HepG2 (cell line): ENCODE measurements at regions not wholly inside any gene's neighbourhood (a gene's known extent, or its start where the extent isn't known, plus 50 kb on each side); places are given as distances from the start of the nearest gene placed in this dataset.

ENCODE experiments used
- ATAC-seq: fragments of 200-7000 bp; cut with Tn5 transposase; 3 replicates; pipeline ENCODE4 v1.9.1; 2020; ENCODE audit warnings: mild to moderate bottlenecking, moderate library complexity
- BruUV-seq: library from RNA; stranded (reverse); fragments of 400-500 nt; replicated peaks from 2 replicates; lab custom pipeline; 2021; lab: Mats Ljungman, UMichigan
- CTCF ChIA-PET: fragments of 300-600 bp; formaldehyde crosslinking; extraction: SDS; loops from one replicate; lab custom pipeline; 2021; ENCODE audit warnings: low total read pairs, inconsistent platforms, low intra/inter-chr PET ratio; lab: Yijun Ruan, JAX
- POLR2A ChIA-PET: fragments of 350-600 bp; sonication (Branson Sonifier 250); formaldehyde crosslinking; loops from one replicate; lab custom pipeline; 2020; ENCODE audit warnings: antibody characterized with exemption, inconsistent platforms; lab: Yijun Ruan, JAX
- DNase-seq: peaks from one replicate; pipeline ENCODE4 v3.0.0-alpha.2; 2015; ENCODE audit warnings: low spot score
- FAIRE-seq: peaks from 3 replicates; lab custom pipeline; 2011; peaks lifted over from hg19 to GRCh38; lab: Jason Lieb, UNC
- H2AFZ ChIP-seq: one replicate; pipeline ENCODE4 v1.6.1; 2011; ENCODE audit warnings: low read length, inconsistent platforms
- H3K27ac ChIP-seq: fragments of 300-600 bp; 3 replicates; pipeline ENCODE4 v1.8.0; 2011; ENCODE audit warnings: mixed run types, mild to moderate bottlenecking, mixed read lengths, low read length, inconsistent platforms; ENCODE audit not compliant: insufficient read depth; ENCODE audit errors: extremely low read length
- H3K27me3 ChIP-seq, 2 experiments: fragments of 200-600 bp in 1 of 2; 2 replicates in 1 of 2; 3 replicates in 1 of 2; pipeline versions ENCODE4 v1.6.0 to v1.8.0; 2011; ENCODE audit warnings: low read length in 2 of 2, mild to moderate bottlenecking in 2 of 2, moderate library complexity in 2 of 2, inconsistent platforms in 1 of 2; ENCODE audit not compliant: insufficient read depth in 2 of 2, control insufficient read depth in 1 of 2
- H3K36me3 ChIP-seq, 2 experiments: fragments of 200-600 bp in 1 of 2; replicated peaks in 1 of 2; 2 replicates in 1 of 2; 3 replicates in 1 of 2; pipeline versions ENCODE4 v1.5.1 to v1.8.0; 2011; ENCODE audit warnings: low read length in 2 of 2, inconsistent platforms in 1 of 2; ENCODE audit not compliant: insufficient read depth in 2 of 2, control insufficient read depth in 1 of 2
- H3K4me1 ChIP-seq: 2 replicates; pipeline ENCODE4 v1.5.1; 2012; ENCODE audit warnings: low read length, inconsistent platforms; ENCODE audit not compliant: insufficient read depth
- H3K4me2 ChIP-seq: 2 replicates; pipeline ENCODE4 v1.6.0; 2011; ENCODE audit warnings: low read depth, low read length, inconsistent platforms
- H3K4me3 ChIP-seq, 3 experiments: fragments of 200-600 bp in 1 of 3; sonication (generic), shearing (Covaris generic) in 1 of 3; replicated peaks in 1 of 3; 2 replicates each; pipeline ENCODE4 v1.5.1; 2011 to 2016; ENCODE audit warnings: low read length in 3 of 3, inconsistent platforms in 2 of 3, low read depth in 2 of 3, mild to moderate bottlenecking in 2 of 3, control low read depth in 1 of 3, mixed read lengths in 1 of 3; ENCODE audit not compliant: insufficient read depth in 1 of 3
- H3K79me2 ChIP-seq: one replicate; pipeline ENCODE4 v1.6.1; 2011; ENCODE audit warnings: low read length, inconsistent platforms; ENCODE audit not compliant: insufficient read depth
- H3K9ac ChIP-seq: 2 replicates; pipeline ENCODE4 v1.6.0; 2011; ENCODE audit warnings: mild to moderate bottlenecking, low read depth, low read length, inconsistent platforms; ENCODE audit not compliant: insufficient read depth
- H3K9me3 ChIP-seq: 2 replicates; pipeline ENCODE4 v1.5.1; 2012; ENCODE audit warnings: mild to moderate bottlenecking, low read length
- H4K20me1 ChIP-seq: 2 replicates; pipeline ENCODE4 v1.6.0; 2011; ENCODE audit warnings: inconsistent platforms, mild to moderate bottlenecking, low read length, moderate library complexity; ENCODE audit not compliant: insufficient read depth
- HNRNPUL1 ChIP-seq: fragments of 200-400 bp; formaldehyde crosslinking; IDR thresholded peaks from 2 replicates; pipeline ENCODE4 v1.6.1; 2017; ENCODE audit warnings: low read depth, mild to moderate bottlenecking, low read length, moderate library complexity
- RBFOX2 ChIP-seq: fragments of 200-400 bp; formaldehyde crosslinking; IDR thresholded peaks from 2 replicates; pipeline ENCODE4 v1.6.1; 2017; ENCODE audit warnings: low read depth, mild to moderate bottlenecking, low read length
- REL ChIP-seq: sonication (generic); formaldehyde crosslinking; conservative IDR thresholded peaks from 2 replicates; pipeline ENCODE4 v1.8.0; 2022; ENCODE audit warnings: mild to moderate bottlenecking, missing genetic modification reagents, moderate library complexity
- SNAPC4 ChIP-seq: sonication (generic); formaldehyde crosslinking; IDR thresholded peaks from 2 replicates; pipeline ENCODE4 v1.4.0; 2020; ENCODE audit warnings: mild to moderate bottlenecking, missing genetic modification reagents
- ZNF432 ChIP-seq: sonication (generic); formaldehyde crosslinking; IDR thresholded peaks from 2 replicates; pipeline ENCODE4 v1.5.0; 2020; ENCODE audit warnings: missing genetic modification reagents, mild to moderate bottlenecking, borderline replicate concordance
- ZNF746 ChIP-seq: sonication (generic); formaldehyde crosslinking; IDR thresholded peaks from 2 replicates; pipeline ENCODE4 v1.8.0; 2022; ENCODE audit warnings: mild to moderate bottlenecking, missing genetic modification reagents
- WGBS: methylation state at CpG from one replicate; pipeline ENCODE4 v1.1.6; 2017; ENCODE audit warnings: low lambda C conversion rate; 5-methylcytosine and 5-hydroxymethylcytosine counted together
- in situ Hi-C: cut with HindIII; loops from 2 replicates; pipeline ENCODE4 v1.10.0; 2017; ENCODE audit warnings: low pct_unique_long_range_greater_than_20kb; ENCODE audit not compliant: extremely low pct_ligation_motif_present
- intact Hi-C: fragments of 100-400 bp; cut with micrococcal nuclease; formaldehyde crosslinking; loops from one replicate; pipeline ENCODE4 v1.10.0; 2022; ENCODE audit not compliant: unreplicated experiment
- TF ChIP-seq, protein P1 (sequence below): sonication (generic); formaldehyde crosslinking; IDR thresholded peaks from 2 replicates; pipeline ENCODE4 v1.4.0; 2020; ENCODE audit warnings: mild to moderate bottlenecking, missing genetic modification reagents
- TF ChIP-seq, protein P2 (sequence below): sonication (generic); formaldehyde crosslinking; IDR thresholded peaks from 2 replicates; pipeline ENCODE4 v1.9.0; 2021; ENCODE audit warnings: missing genetic modification reagents, borderline replicate concordance
- TF ChIP-seq, protein P3 (sequence below): sonication (generic); formaldehyde crosslinking; IDR thresholded peaks from 2 replicates; pipeline ENCODE4 v1.4.0; 2020; ENCODE audit warnings: low read depth, mild to moderate bottlenecking, missing genetic modification reagents

GRCh38 chr3:182435860-182436259 lies 357.4 kb upstream of the ATP11B start:
- no peak overlapping the region for H3K4me3 ChIP-seq
- BruUV-seq, result no TSS peak
- POLR2A ChIA-PET, result no interaction called here
- no peaks in the 10 kb centered on the region for H4K20me1 ChIP-seq
- H3K36me3 ChIP-seq, result no peaks in the 10 kb centered on the region
- H3K9ac ChIP-seq, result no peak overlapping the region
- H3K79me2 ChIP-seq, result no peaks in the 10 kb centered on the region
- no peaks in the 10 kb centered on the region for H3K27me3 ChIP-seq
- CTCF ChIA-PET, result no interaction called here
- H3K27ac ChIP-seq, result no peak overlapping the region
- H3K9me3 ChIP-seq, result no peaks in the 10 kb centered on the region
- DNase-seq (no peak), FAIRE-seq (no peak), ATAC-seq (no peak)
- H3K4me1 ChIP-seq, result no peaks in the 10 kb centered on the region
- no peak for TF ChIP-seq ZNF746 (CRISPR knock-in tag)
- no peak for TF ChIP-seq REL (CRISPR knock-in tag)
- no peak for TF ChIP-seq HNRNPUL1
- H3K4me2 ChIP-seq, result no peak overlapping the region
- no peak overlapping the region for H2AFZ ChIP-seq
- 0% methylated on average over 1 of the region's 1 CpG for WGBS
- intact Hi-C loops (no loop called here), in situ Hi-C loops (no loop called here)

GRCh38 chr3:182436547-182436946 lies 356.8 kb upstream of the ATP11B start:
- ChIA-PET CTCF (no interaction called here), POLR2A (no interaction called here)
- H4K20me1 ChIP-seq, result no peaks in the 10 kb centered on the region
- H3K4me3 ChIP-seq, result no peak overlapping the region
- no peaks in the 10 kb centered on the region for H3K27me3 ChIP-seq
- in situ Hi-C loops, result no loop called here
- 7% methylated on average over 6 of the region's 6 CpGs for WGBS
- intact Hi-C loops, result no loop called here
- no peaks in the 10 kb centered on the region for H3K79me2 ChIP-seq
- no peaks in the 10 kb centered on the region for H3K9me3 ChIP-seq
- H3K4me1 ChIP-seq, result no peaks in the 10 kb centered on the region
- H3K27ac ChIP-seq, result no peak overlapping the region
- no peak overlapping the region for H3K4me2 ChIP-seq
- H3K36me3 ChIP-seq, result no peaks in the 10 kb centered on the region
- BruUV-seq, result no TSS peak
- no peak overlapping the region for H2AFZ ChIP-seq
- H3K9ac ChIP-seq, result no peak overlapping the region
- no peak for ATAC-seq
- no peak for FAIRE-seq
- no peak for DNase-seq
- no peak for TF ChIP-seq ZNF432 (CRISPR knock-in tag)
- TF ChIP-seq RBFOX2, result no peak
- no peak for TF ChIP-seq SNAPC4 (CRISPR knock-in tag)
- TF ChIP-seq, protein P1, sequence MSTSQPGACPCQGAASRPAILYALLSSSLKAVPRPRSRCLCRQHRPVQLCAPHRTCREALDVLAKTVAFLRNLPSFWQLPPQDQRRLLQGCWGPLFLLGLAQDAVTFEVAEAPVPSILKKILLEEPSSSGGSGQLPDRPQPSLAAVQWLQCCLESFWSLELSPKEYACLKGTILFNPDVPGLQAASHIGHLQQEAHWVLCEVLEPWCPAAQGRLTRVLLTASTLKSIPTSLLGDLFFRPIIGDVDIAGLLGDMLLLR (CRISPR knock-in tag), result no peak
- TF ChIP-seq, protein P2, sequence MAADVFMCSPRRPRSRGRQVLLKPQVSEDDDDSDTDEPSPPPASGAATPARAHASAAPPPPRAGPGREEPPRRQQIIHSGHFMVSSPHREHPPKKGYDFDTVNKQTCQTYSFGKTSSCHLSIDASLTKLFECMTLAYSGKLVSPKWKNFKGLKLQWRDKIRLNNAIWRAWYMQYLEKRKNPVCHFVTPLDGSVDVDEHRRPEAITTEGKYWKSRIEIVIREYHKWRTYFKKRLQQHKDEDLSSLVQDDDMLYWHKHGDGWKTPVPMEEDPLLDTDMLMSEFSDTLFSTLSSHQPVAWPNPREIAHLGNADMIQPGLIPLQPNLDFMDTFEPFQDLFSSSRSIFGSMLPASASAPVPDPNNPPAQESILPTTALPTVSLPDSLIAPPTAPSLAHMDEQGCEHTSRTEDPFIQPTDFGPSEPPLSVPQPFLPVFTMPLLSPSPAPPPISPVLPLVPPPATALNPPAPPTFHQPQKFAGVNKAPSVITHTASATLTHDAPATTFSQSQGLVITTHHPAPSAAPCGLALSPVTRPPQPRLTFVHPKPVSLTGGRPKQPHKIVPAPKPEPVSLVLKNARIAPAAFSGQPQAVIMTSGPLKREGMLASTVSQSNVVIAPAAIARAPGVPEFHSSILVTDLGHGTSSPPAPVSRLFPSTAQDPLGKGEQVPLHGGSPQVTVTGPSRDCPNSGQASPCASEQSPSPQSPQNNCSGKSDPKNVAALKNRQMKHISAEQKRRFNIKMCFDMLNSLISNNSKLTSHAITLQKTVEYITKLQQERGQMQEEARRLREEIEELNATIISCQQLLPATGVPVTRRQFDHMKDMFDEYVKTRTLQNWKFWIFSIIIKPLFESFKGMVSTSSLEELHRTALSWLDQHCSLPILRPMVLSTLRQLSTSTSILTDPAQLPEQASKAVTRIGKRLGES, result no peak
- TF ChIP-seq, protein P3, sequence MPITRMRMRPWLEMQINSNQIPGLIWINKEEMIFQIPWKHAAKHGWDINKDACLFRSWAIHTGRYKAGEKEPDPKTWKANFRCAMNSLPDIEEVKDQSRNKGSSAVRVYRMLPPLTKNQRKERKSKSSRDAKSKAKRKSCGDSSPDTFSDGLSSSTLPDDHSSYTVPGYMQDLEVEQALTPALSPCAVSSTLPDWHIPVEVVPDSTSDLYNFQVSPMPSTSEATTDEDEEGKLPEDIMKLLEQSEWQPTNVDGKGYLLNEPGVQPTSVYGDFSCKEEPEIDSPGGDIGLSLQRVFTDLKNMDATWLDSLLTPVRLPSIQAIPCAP (CRISPR knock-in tag), result no peak
